IPS-18a (cell line): ENCODE measurements at regions not wholly inside any gene's neighbourhood (a gene's known extent, or its start where the extent isn't known, plus 50 kb on each side); places are given as distances from the start of the nearest gene placed in this dataset.

ENCODE experiments used
- H3K27ac ChIP-seq: one replicate; pipeline ENCODE4 v1.5.1; 2013; ENCODE audit warnings: low read length
- H3K27me3 ChIP-seq: one replicate; pipeline ENCODE4 v1.6.1; 2013; ENCODE audit warnings: mild to moderate bottlenecking, low read length; ENCODE audit not compliant: control insufficient read depth, insufficient read depth
- H3K36me3 ChIP-seq: one replicate; pipeline ENCODE4 v1.6.1; 2013; ENCODE audit warnings: low read depth, low read length; ENCODE audit not compliant: control insufficient read depth
- H3K4me1 ChIP-seq: one replicate; pipeline ENCODE4 v1.6.1; 2013; ENCODE audit warnings: low read depth, low read length; ENCODE audit not compliant: control insufficient read depth
- H3K4me3 ChIP-seq: one replicate; pipeline ENCODE4 v1.5.1; 2013; ENCODE audit warnings: low read length
- H3K9ac ChIP-seq: one replicate; pipeline ENCODE4 v1.6.1; 2013; ENCODE audit warnings: mild to moderate bottlenecking, low read length, moderate library complexity
- H3K9me3 ChIP-seq: one replicate; pipeline ENCODE4 v1.6.1; 2013; ENCODE audit warnings: low read depth, low read length; ENCODE audit not compliant: control insufficient read depth

DNA sequence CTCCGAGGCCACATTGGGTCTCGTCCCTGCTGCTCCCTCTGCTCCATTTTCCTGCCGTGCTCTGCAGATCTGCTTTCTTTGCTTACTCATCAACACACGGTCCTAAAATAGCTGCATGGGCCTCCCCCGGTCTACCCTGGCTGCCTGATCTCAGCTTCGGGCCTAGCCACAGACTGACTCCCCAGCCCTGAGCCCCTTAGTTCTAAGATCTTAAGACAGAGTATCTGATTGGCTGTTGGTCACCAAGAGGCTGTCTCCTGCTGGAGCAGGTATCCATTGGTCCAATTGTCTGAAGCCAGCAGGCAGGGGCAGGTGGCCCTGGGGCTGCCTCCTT is 53.7 kb upstream of the NECTIN1 start:
- no peak overlapping the region for H3K4me3 ChIP-seq
- H3K36me3 ChIP-seq = no peaks in the 10 kb centered on the region
- no peak overlapping the region for H3K9ac ChIP-seq
- no peaks in the 10 kb centered on the region for H3K9me3 ChIP-seq
- H3K27ac ChIP-seq = no peak overlapping the region
- no peaks in the 10 kb centered on the region for H3K27me3 ChIP-seq
- no peaks in the 10 kb centered on the region for H3K4me1 ChIP-seq

DNA sequence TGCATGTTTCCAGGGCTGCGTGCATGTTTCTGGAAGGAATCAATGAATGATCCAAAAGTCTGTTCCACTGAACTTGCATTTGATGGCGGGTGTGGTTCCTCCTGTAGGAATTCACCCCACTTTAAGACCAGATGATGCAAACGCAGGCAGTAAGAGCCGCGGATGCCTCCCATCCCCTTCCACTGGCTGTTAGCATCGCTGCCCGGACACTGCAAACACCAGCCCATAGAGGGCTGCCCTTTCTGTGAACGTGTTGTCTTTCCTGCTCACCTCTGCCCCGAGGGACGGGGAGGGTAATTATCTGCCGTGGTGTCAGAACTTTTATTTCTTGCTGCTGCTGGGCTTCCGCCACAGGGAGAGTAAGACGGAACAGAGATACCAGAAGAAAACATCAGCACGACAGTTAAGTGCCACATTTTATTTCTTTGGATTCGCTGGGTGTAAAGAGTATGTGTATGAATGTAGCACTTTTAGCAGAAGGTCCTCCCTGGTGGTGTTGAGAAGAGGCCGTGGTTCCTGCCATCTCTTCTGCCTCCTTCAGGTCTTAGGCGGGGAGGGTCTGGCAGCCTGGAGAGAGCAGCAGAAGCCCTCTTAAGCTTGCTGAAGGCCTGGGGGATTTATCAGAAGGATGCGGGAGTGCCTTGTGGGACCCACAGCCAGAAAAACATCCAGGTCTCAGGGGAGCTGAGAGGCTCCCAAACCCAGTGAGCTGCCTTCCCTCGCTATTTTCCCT is 53.2 kb upstream of the NECTIN1 start:
- Histone ChIP-seq H3K4me1 (no peaks in the 10 kb centered on the region), H3K9me3 (no peaks in the 10 kb centered on the region), H3K36me3 (no peaks in the 10 kb centered on the region), H3K27me3 (no peaks in the 10 kb centered on the region), H3K27ac (no peak overlapping the region), H3K4me3 (no peak overlapping the region), H3K9ac (no peak overlapping the region)

DNA sequence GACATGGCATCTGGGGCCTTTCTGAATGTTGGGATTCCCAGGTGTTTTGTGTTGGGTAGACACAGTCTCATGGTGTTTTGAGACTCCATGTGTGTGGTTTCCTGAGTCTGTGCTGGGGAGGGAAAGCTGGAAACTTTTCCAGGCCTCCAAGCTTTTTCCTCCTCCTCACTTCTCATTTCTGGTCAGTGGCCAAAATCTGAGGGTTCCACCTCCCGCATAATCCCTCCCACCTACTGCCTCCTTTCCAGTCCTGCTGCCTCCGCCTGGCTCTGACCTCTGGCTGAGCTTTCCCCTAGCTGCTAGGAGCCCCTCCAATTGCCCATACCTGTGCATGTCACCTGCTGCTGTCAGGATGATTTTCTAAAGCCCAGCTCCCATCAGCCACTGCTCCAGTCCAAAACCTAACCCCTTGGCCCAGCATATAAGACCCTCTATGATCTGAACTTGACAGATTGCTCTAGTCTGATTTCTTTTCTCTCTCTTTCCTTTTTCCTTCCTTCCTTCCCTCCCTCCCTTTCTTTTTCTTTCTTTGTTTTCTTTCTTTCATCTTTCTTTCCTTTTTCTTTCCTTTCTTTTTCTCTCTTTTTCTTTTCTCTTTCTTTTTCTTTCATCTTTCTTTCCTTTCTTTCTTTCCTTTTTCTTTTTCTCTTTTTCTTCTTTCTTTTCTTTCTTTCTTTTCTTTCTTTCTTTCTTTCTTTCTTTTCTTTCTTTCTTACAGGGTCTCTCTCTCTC is 51.4 kb upstream of the NECTIN1 start:
- H3K9me3 ChIP-seq = no peaks in the 10 kb centered on the region
- H3K27me3 ChIP-seq = no peaks in the 10 kb centered on the region
- H3K36me3 ChIP-seq = no peaks in the 10 kb centered on the region
- no peak overlapping the region for H3K9ac ChIP-seq
- no peak overlapping the region for H3K4me3 ChIP-seq
- no peak overlapping the region for H3K27ac ChIP-seq
- no peaks in the 10 kb centered on the region for H3K4me1 ChIP-seq

DNA sequence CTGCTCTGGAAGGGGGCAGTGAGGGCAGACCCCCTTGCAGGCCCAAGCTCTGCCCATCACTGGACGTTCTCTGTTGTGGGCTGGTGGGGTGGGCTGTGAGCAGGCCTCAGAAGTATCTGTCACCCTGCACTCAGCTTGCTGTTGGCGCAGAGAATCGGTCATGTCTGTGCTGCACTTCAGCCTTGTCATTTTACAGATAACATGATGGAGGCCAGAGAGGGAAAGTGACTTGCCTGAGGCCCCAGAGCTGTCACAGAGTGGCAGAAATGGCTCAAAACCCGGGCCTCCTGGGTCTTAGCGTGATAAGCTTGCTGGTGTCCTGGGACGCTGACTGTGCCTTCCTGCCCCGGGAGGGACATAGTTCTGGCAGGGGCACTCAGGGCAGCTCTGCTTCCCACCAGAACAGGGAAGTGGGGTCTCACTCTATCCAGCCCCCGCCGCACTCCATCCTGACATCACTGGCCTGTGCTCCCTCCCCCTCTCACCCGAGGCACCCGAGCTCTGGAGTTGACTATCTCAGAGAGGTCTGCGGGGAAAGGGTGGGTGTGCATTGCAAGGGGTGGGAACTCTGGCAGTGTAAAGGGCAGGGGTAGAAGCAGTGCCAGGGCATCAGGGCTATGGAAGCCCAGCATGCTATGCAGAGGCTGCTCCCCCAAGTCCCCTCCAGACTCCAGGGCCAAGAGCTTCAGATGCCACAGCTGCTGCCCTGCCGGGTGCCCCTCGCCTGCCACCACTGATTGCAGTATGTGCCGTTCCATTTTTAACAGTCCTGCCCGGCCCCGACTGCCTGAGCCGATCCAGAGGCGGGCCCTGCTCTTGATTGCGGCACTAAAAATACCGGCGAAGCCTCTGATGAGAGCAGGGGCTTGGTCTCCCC is 50.4 kb upstream of the NECTIN1 start:
- no peaks in the 10 kb centered on the region for H3K4me1 ChIP-seq
- no peaks in the 10 kb centered on the region for H3K36me3 ChIP-seq
- no peaks in the 10 kb centered on the region for H3K27me3 ChIP-seq
- no peaks in the 10 kb centered on the region for H3K9me3 ChIP-seq
- no peak overlapping the region for H3K27ac ChIP-seq
- no peak overlapping the region for H3K4me3 ChIP-seq
- H3K9ac ChIP-seq = no peak overlapping the region
